ENCODE measurements at regions not wholly inside any gene's neighbourhood (a gene's known extent, or its start where the extent isn't known, plus 50 kb on each side); places are given as distances from the start of the nearest gene placed in this dataset.

DNA sequence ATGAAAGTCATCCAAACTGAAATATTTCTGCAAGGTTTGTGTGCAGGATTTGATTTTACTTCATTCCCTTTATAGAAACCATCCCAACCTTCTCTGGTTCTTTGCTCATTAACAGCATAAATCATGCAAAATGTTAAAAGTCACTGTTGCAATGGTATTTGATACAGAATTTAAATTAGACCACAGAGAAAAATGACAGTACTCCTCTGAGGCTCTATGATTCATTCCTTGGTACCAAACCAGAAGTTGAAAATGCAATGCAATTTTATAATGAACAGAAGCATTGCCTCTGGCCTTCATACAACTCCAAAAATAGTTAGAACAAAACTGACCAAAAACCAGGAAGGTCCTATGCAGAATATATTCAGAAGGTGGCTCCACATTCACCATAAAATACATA lies 607.1 kb downstream of the TLE1 start:
- Histone ChIP-seq H3K27ac (ENCODE audit: control insufficient read depth, insufficient read depth, low read length) (no peak overlapping the region), H3K9ac (ENCODE audit: control insufficient read depth, extremely low read depth, insufficient read depth, low read length) (no peak overlapping the region), H3K27me3 (ENCODE audit: control insufficient read depth, extremely low read depth, insufficient read depth, low read length) (no peaks in the 10 kb centered on the region), H4K20me1 (ENCODE audit: control insufficient read depth, extremely low read depth, insufficient read depth, low read length) (no peaks in the 10 kb centered on the region), H3K4me3 (ENCODE audit: control insufficient read depth in 2 of 3, extremely low read depth in 1 of 3, insufficient read depth in 2 of 3, low read depth in 1 of 3, low read length in 3 of 3) (no peak overlapping the region), H3K4me1 (ENCODE audit: control insufficient read depth, extremely low read depth, insufficient read depth, low read length) (peaks cover 4% of the 10 kb centered on the region), H3K9me1 (ENCODE audit: control insufficient read depth, extremely low read depth, insufficient read depth, low read length) (no peaks in the 10 kb centered on the region), H3K4me2 (ENCODE audit: control insufficient read depth, extremely low read depth, insufficient read depth, low read depth, low read length) (no peak overlapping the region), H3K9me3 (ENCODE audit: control insufficient read depth, low read depth, low read length) (no peaks in the 10 kb centered on the region), H3K36me3 (ENCODE audit: control insufficient read depth in 2 of 2, extremely low read depth in 1 of 2, insufficient read depth in 2 of 2, low read length in 2 of 2) (no peaks in the 10 kb centered on the region), H2AFZ (ENCODE audit: control insufficient read depth, low read length) (no peak overlapping the region), H3K79me2 (ENCODE audit: control insufficient read depth, insufficient read depth, low read length) (no peaks in the 10 kb centered on the region)
- dilution Hi-C loops (cut with MboI; ENCODE audit: extremely low pct_ligation_motif_present, low sequenced_read_pairs) = no loop called here
- FAIRE-seq (no peak), DNase-seq (ENCODE audit: low read depth, low spot score) (no peak)
- TF ChIP-seq CTCF (optimal IDR thresholded peaks at IDR 0.05 in 1 of 3, IDR thresholded peaks at IDR 0.05 in 1 of 3, conservative IDR thresholded peaks at IDR 0.05 in 1 of 3; ENCODE audit: extremely low read depth in 1 of 3, insufficient read depth in 2 of 3, low read length in 3 of 3) (no peak), EZH2 (IDR thresholded peaks at IDR 0.05; ENCODE audit: low read length) (no peak)

DNA sequence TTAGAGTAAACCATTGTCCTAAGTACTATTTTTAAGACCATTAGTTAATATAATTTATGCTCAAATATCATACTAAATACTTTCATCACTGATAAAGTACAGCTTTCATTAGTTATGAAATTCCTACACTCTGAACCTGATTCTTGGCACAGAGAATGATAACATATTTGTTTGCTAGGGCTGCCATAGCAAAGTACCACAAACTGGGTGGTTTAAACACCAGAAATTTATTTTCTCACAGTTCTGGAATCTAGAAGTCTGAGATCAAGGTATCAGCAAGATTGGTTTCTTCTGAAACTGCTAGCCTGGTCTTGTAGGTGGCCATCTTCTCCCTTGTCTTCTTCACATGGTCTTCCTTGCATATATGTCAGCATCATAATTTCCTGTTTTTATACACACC lies 608.4 kb downstream of the TLE1 start:
- DNase-seq (ENCODE audit: low read depth, low spot score) (no peak), FAIRE-seq (no peak)
- Histone ChIP-seq H3K36me3 (ENCODE audit: control insufficient read depth in 2 of 2, extremely low read depth in 1 of 2, insufficient read depth in 2 of 2, low read length in 2 of 2) (no peaks in the 10 kb centered on the region), H3K79me2 (ENCODE audit: control insufficient read depth, insufficient read depth, low read length) (no peaks in the 10 kb centered on the region), H3K9me1 (ENCODE audit: control insufficient read depth, extremely low read depth, insufficient read depth, low read length) (no peaks in the 10 kb centered on the region), H3K4me3 (ENCODE audit: control insufficient read depth in 2 of 3, extremely low read depth in 1 of 3, insufficient read depth in 2 of 3, low read depth in 1 of 3, low read length in 3 of 3) (no peak overlapping the region), H2AFZ (ENCODE audit: control insufficient read depth, low read length) (no peak overlapping the region), H3K4me1 (ENCODE audit: control insufficient read depth, extremely low read depth, insufficient read depth, low read length) (peaks cover 4% of the 10 kb centered on the region), H3K27me3 (ENCODE audit: control insufficient read depth, extremely low read depth, insufficient read depth, low read length) (no peaks in the 10 kb centered on the region), H3K4me2 (ENCODE audit: control insufficient read depth, extremely low read depth, insufficient read depth, low read depth, low read length) (no peak overlapping the region), H3K9me3 (ENCODE audit: control insufficient read depth, low read depth, low read length) (no peaks in the 10 kb centered on the region), H3K9ac (ENCODE audit: control insufficient read depth, extremely low read depth, insufficient read depth, low read length) (no peak overlapping the region), H4K20me1 (ENCODE audit: control insufficient read depth, extremely low read depth, insufficient read depth, low read length) (no peaks in the 10 kb centered on the region), H3K27ac (ENCODE audit: control insufficient read depth, insufficient read depth, low read length) (no peak overlapping the region)
- TF ChIP-seq EZH2 (IDR thresholded peaks at IDR 0.05; ENCODE audit: low read length) (no peak), CTCF (optimal IDR thresholded peaks at IDR 0.05 in 1 of 3, IDR thresholded peaks at IDR 0.05 in 1 of 3, conservative IDR thresholded peaks at IDR 0.05 in 1 of 3; ENCODE audit: extremely low read depth in 1 of 3, insufficient read depth in 2 of 3, low read length in 3 of 3) (no peak)
- dilution Hi-C loops (cut with MboI; ENCODE audit: extremely low pct_ligation_motif_present, low sequenced_read_pairs) = no loop called here
